Tibial nerve (tissue), 4 donors: ENCODE measurements at regions not wholly inside any gene's neighbourhood (a gene's known extent, or its start where the extent isn't known, plus 50 kb on each side); places are given as distances from the start of the nearest gene placed in this dataset.

ENCODE experiments used
- DNase-seq, 2 donors: peaks; one replicate each; pipeline ENCODE4 v3.0.0-alpha.2; 2019; ENCODE audit warnings: low spot score in 2 of 2
- H3K27ac ChIP-seq, 4 donors: fragments of 200-600 bp; sonication (generic) in 3 of 4; one replicate each; pipeline ENCODE4 v1.5.1; 2017 to 2019; ENCODE audit warnings: mild to moderate bottlenecking in 1 of 4
- H3K27me3 ChIP-seq, 2 donors: fragments of 200-600 bp; sonication (generic) in 1 of 2; one replicate each; pipeline versions ENCODE4 v1.5.1 to v1.6.0; 2017 to 2019
- H3K36me3 ChIP-seq, 3 donors: fragments of 200-600 bp; sonication (generic); one replicate each; pipeline ENCODE4 v1.5.1; 2018 to 2019
- H3K4me1 ChIP-seq, 4 donors: fragments of 200-600 bp; sonication (generic) in 3 of 4; one replicate each; pipeline ENCODE4 v1.5.1; 2017 to 2019
- H3K4me3 ChIP-seq, 4 donors: fragments of 200-600 bp; sonication (generic) in 3 of 4; one replicate each; pipeline ENCODE4 v1.5.1; 2017 to 2019; ENCODE audit warnings: mild to moderate bottlenecking in 1 of 4, moderate library complexity in 1 of 4
- H3K9me3 ChIP-seq, 4 donors: fragments of 200-600 bp; sonication (generic) in 3 of 4; one replicate each; pipeline ENCODE4 v1.5.1; 2017 to 2019
- EP300 ChIP-seq, 2 donors: sonication (generic); formaldehyde crosslinking; IDR thresholded peaks; one replicate each; pipeline ENCODE4 v1.6.1; 2017; ENCODE audit warnings: antibody characterized with exemption in 2 of 2, mild to moderate bottlenecking in 1 of 2
- POLR2A ChIP-seq, 2 donors: fragments of 450-650 bp; IDR thresholded peaks; one replicate each; pipeline ENCODE4 v1.6.1; 2017; ENCODE audit warnings: antibody characterized with exemption in 2 of 2, mild to moderate bottlenecking in 2 of 2, moderate library complexity in 2 of 2
- WGBS, 2 donors: methylation state at CpG; one replicate each; pipeline ENCODE4 v1.1.5; 2018; 5-methylcytosine and 5-hydroxymethylcytosine counted together
- TF ChIP-seq, protein P1 (sequence below), 5 experiments: fragments of 200-600 bp in 3 of 5; fragments of 450-650 bp in 2 of 5; sonication (generic) in 3 of 5; IDR thresholded peaks; one replicate each; pipeline ENCODE4 v1.5.1; 2016 to 2019; ENCODE audit warnings: antibody characterized with exemption in 5 of 5, mild to moderate bottlenecking in 3 of 5, moderate library complexity in 2 of 5

DNA sequence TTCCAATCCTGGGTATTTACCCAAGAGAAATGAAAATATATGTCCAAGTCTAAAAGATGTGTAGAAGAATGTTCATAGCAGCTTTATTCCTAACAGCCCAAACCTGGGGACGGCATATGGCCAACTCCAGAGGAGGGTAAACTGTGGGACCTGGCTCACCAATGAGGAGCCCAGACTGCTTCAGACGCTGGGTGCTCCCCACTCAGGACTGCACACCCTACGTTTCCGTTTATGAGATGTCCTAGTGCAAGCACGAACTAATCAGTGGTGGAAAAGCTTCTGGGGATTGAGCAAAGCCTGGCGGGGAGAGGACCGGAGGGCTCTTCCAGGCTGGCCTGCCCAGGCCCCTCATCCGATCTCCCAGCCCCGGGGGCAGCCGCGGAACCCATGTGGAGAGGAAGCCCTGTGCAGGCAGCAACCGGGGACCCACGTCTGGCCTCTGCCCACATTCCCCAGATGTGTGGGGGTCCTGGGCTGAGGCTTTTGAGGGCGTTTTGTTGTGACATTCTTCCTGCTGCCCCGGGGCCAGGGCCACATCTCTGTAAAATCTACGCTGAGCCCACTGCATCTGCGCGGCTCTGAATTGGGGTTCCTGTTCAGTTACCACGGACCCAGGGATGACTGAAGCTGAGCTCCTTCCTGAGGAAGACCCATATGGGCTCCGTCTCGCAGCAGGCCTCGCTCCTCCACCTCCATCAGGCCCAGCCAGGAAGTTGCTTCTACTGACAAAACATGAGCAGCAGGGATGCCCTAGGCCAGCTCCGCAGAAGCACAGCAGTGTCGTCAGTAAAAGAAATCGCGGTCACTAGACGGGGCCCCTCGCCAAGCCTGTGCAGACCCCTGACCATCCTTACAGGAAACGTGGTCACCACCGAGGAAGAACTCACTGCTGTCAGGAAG is 188.0 kb downstream of the DLL1 start:
- H3K27ac ChIP-seq, result no peak overlapping the region
- H3K27me3 ChIP-seq, result no peaks in the 10 kb centered on the region
- TF ChIP-seq POLR2A (IDR thresholded peaks at IDR 0.05) (no peak), EP300 (IDR thresholded peaks at IDR 0.05) (no peak)
- TF ChIP-seq, protein P1, sequence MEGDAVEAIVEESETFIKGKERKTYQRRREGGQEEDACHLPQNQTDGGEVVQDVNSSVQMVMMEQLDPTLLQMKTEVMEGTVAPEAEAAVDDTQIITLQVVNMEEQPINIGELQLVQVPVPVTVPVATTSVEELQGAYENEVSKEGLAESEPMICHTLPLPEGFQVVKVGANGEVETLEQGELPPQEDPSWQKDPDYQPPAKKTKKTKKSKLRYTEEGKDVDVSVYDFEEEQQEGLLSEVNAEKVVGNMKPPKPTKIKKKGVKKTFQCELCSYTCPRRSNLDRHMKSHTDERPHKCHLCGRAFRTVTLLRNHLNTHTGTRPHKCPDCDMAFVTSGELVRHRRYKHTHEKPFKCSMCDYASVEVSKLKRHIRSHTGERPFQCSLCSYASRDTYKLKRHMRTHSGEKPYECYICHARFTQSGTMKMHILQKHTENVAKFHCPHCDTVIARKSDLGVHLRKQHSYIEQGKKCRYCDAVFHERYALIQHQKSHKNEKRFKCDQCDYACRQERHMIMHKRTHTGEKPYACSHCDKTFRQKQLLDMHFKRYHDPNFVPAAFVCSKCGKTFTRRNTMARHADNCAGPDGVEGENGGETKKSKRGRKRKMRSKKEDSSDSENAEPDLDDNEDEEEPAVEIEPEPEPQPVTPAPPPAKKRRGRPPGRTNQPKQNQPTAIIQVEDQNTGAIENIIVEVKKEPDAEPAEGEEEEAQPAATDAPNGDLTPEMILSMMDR (IDR thresholded peaks at IDR 0.05), result no peak
- WGBS, 2 donors, result 84 to 92% methylated on average over 27 to 28 of the region's 30 CpGs
- DNase-seq, result no peak
- H3K36me3 ChIP-seq, result no peaks in the 10 kb centered on the region
- H3K9me3 ChIP-seq, result peaks cover 0 to 13% (median 0%) of the 10 kb centered on the region in 4 donors
- H3K4me1 ChIP-seq, result no peaks in the 10 kb centered on the region
- no peak overlapping the region for H3K4me3 ChIP-seq

DNA sequence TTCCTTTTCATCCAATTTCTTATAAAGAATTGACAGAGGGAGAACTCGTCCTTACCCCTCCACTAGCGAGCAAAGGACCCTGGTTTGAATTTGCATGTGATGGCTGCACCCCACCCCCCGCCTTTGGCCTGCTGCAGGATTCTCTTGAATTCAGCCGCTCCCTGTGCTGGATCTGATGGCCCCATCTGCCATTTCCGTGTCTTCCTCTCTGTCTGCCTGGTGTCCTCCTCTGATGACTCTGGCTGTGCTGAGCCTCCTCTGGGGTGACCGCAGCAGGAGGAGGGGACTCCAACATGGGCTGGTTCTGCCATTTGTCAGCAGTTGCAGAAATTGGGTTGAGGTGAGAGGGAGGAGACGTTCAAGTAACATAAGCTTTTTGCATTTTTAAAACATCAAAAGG is 188.8 kb downstream of the DLL1 start:
- H3K36me3 ChIP-seq, result no peaks in the 10 kb centered on the region
- H3K4me3 ChIP-seq, result no peak overlapping the region
- H3K4me1 ChIP-seq, result no peaks in the 10 kb centered on the region
- H3K27me3 ChIP-seq, result no peaks in the 10 kb centered on the region
- 76 to 83% methylated on average over 7 of the region's 7 CpGs for WGBS, 2 donors
- DNase-seq, result no peak
- TF ChIP-seq, protein P1 (IDR thresholded peaks at IDR 0.05), result no peak
- TF ChIP-seq EP300 (IDR thresholded peaks at IDR 0.05) (no peak), POLR2A (IDR thresholded peaks at IDR 0.05) (no peak)
- H3K27ac ChIP-seq, result no peak overlapping the region
- H3K9me3 ChIP-seq, result peaks cover 0 to 13% (median 0%) of the 10 kb centered on the region in 4 donors

DNA sequence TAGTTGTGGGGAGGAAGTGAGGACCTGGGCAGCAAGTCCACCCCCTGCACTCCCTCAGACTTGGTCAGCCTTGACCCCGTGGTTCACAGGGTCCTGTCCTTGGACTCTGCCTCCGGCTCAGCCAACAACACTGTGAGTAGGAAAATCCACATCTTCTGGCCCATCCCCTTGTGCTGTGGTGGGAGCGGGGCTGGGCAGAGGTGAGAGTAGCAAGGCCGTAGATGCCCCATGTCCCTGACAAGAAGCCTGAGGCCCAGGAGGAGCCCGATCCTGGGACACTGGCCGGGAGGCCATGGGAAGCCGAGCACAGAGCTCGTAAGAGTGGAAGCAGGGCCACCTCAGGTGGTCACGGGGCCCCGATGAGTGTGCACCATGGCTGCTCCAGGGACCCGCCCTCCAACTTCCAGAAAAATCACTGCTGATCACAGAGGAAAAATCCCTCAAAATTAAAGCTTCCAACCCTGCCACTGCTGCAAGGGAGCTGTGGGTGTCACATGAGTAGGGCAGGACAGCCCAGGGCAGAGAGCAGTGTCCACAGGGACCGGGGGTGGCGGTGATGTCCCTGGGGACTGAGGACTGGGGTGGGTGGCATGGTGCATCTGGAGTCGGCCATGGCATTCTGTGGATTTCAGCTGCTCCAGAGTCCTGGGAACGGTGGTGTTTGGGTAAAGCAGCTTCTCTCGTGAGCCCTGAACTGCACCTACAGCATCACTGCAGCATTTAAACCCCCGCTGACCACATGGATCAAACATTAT is 189.4 kb downstream of the DLL1 start:
- DNase-seq, result no peak
- WGBS, 2 donors, result 89 to 90% methylated on average over 17 of the region's 17 CpGs
- peaks cover 0 to 2% (median 0%) of the 10 kb centered on the region in 4 donors for H3K4me1 ChIP-seq
- H3K27me3 ChIP-seq, result no peaks in the 10 kb centered on the region
- H3K36me3 ChIP-seq, result no peaks in the 10 kb centered on the region
- TF ChIP-seq POLR2A (IDR thresholded peaks at IDR 0.05) (no peak), EP300 (IDR thresholded peaks at IDR 0.05) (no peak)
- TF ChIP-seq, protein P1 (IDR thresholded peaks at IDR 0.05), result no peak
- no peak overlapping the region for H3K27ac ChIP-seq
- peaks cover 0 to 13% (median 0%) of the 10 kb centered on the region in 4 donors for H3K9me3 ChIP-seq
- no peak overlapping the region for H3K4me3 ChIP-seq

DNA sequence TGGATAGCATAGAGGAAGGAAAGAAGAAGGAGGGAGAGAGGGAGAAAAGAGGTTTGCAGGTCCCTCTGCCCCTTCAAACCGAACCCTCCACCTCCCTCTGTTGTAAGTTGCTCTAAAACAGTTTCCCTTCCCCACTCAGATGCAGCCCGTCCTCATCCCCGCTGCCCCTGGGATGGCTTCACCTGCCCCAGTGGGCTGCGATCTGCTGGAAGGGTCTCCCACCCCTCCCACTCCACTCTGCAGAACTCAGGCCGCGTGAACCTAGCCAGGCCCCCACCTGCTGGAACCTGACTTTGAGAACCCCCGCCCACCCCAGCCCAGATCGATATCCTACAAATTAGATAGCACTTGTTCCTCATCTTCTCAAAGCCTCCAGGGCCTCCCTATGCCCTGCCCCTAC is 190.8 kb downstream of the DLL1 start:
- H3K9me3 ChIP-seq, result peaks cover 0 to 13% (median 0%) of the 10 kb centered on the region in 4 donors
- no peaks in the 10 kb centered on the region for H3K36me3 ChIP-seq
- no peak for DNase-seq
- H3K27ac ChIP-seq, result no peak overlapping the region
- H3K4me1 ChIP-seq, result peaks cover 0 to 6% (median 0%) of the 10 kb centered on the region in 4 donors
- WGBS, 2 donors, result 74 to 78% methylated on average over 8 of the region's 8 CpGs
- TF ChIP-seq POLR2A (IDR thresholded peaks at IDR 0.05) (no peak), EP300 (IDR thresholded peaks at IDR 0.05) (no peak)
- TF ChIP-seq, protein P1 (IDR thresholded peaks at IDR 0.05), result no peak
- H3K4me3 ChIP-seq, result no peak overlapping the region
- H3K27me3 ChIP-seq, result peaks cover 0 to 5% of the 10 kb centered on the region in 2 donors

DNA sequence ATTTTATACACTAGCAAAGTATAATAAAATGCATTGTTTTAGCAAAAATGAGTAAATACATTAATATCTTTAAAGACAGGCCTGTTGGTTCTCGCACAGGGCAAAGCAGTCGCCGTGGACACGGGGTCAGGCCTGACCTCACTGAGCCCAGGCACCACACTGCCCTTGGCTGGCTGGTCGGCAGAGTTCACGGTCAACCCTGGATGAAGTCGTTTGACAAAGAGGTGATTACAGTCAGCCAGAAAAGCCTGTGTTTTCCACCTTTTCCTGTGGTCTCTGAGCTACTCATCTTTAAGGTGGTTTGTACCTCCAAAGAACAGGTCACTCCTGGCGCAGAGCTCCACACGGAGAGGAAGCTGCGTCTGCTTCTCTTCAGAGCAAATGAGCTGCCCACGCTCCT is 191.5 kb downstream of the DLL1 start:
- WGBS, 2 donors, result 60 to 71% methylated on average over 11 of the region's 11 CpGs
- Histone ChIP-seq H3K27me3 (peaks cover 0 to 6% of the 10 kb centered on the region in 2 donors), H3K36me3 (no peaks in the 10 kb centered on the region), H3K9me3 (peaks cover 0 to 13% (median 0%) of the 10 kb centered on the region in 4 donors), H3K4me3 (no peak overlapping the region), H3K4me1 (peaks cover 0 to 6% (median 0%) of the 10 kb centered on the region in 4 donors), H3K27ac (no peak overlapping the region)
- TF ChIP-seq, protein P1 (IDR thresholded peaks at IDR 0.05), result no peak
- no peak for TF ChIP-seq POLR2A (IDR thresholded peaks at IDR 0.05)
- TF ChIP-seq EP300 (IDR thresholded peaks at IDR 0.05), result no peak
- DNase-seq, result no peak
